HepG2 (cell line): ENCODE measurements at regions not wholly inside any gene's neighbourhood (a gene's known extent, or its start where the extent isn't known, plus 50 kb on each side); places are given as distances from the start of the nearest gene placed in this dataset.

Experiments
- ATAC-seq: fragments of 200-7000 bp; cut with Tn5 transposase; 3 replicates; pipeline ENCODE4 v1.9.1; 2020; ENCODE audit warnings: mild to moderate bottlenecking, moderate library complexity
- BruUV-seq: library from RNA; stranded (reverse); fragments of 400-500 nt; replicated peaks from 2 replicates; lab custom pipeline; 2021; lab: Mats Ljungman, UMichigan
- CTCF ChIA-PET: fragments of 300-600 bp; formaldehyde crosslinking; extraction: SDS; loops from one replicate; lab custom pipeline; 2021; ENCODE audit warnings: low total read pairs, inconsistent platforms, low intra/inter-chr PET ratio; lab: Yijun Ruan, JAX
- POLR2A ChIA-PET: fragments of 350-600 bp; sonication (Branson Sonifier 250); formaldehyde crosslinking; loops from one replicate; lab custom pipeline; 2020; ENCODE audit warnings: antibody characterized with exemption, inconsistent platforms; lab: Yijun Ruan, JAX
- DNase-seq: peaks from one replicate; pipeline ENCODE4 v3.0.0-alpha.2; 2015; ENCODE audit warnings: low spot score
- FAIRE-seq: peaks from 3 replicates; lab custom pipeline; 2011; peaks lifted over from hg19 to GRCh38; lab: Jason Lieb, UNC
- H2AFZ ChIP-seq: one replicate; pipeline ENCODE4 v1.6.1; 2011; ENCODE audit warnings: low read length, inconsistent platforms
- H3K27ac ChIP-seq: fragments of 300-600 bp; 3 replicates; pipeline ENCODE4 v1.8.0; 2011; ENCODE audit warnings: mixed run types, mild to moderate bottlenecking, mixed read lengths, low read length, inconsistent platforms; ENCODE audit not compliant: insufficient read depth; ENCODE audit errors: extremely low read length
- H3K27me3 ChIP-seq, 2 experiments: fragments of 200-600 bp in 1 of 2; 2 replicates in 1 of 2; 3 replicates in 1 of 2; pipeline versions ENCODE4 v1.6.0 to v1.8.0; 2011; ENCODE audit warnings: low read length in 2 of 2, mild to moderate bottlenecking in 2 of 2, moderate library complexity in 2 of 2, inconsistent platforms in 1 of 2; ENCODE audit not compliant: insufficient read depth in 2 of 2, control insufficient read depth in 1 of 2
- H3K36me3 ChIP-seq, 2 experiments: fragments of 200-600 bp in 1 of 2; replicated peaks in 1 of 2; 2 replicates in 1 of 2; 3 replicates in 1 of 2; pipeline versions ENCODE4 v1.5.1 to v1.8.0; 2011; ENCODE audit warnings: low read length in 2 of 2, inconsistent platforms in 1 of 2; ENCODE audit not compliant: insufficient read depth in 2 of 2, control insufficient read depth in 1 of 2
- H3K4me1 ChIP-seq: 2 replicates; pipeline ENCODE4 v1.5.1; 2012; ENCODE audit warnings: low read length, inconsistent platforms; ENCODE audit not compliant: insufficient read depth
- H3K4me2 ChIP-seq: 2 replicates; pipeline ENCODE4 v1.6.0; 2011; ENCODE audit warnings: low read depth, low read length, inconsistent platforms
- H3K4me3 ChIP-seq, 3 experiments: fragments of 200-600 bp in 1 of 3; sonication (generic), shearing (Covaris generic) in 1 of 3; replicated peaks in 1 of 3; 2 replicates each; pipeline ENCODE4 v1.5.1; 2011 to 2016; ENCODE audit warnings: low read length in 3 of 3, inconsistent platforms in 2 of 3, low read depth in 2 of 3, mild to moderate bottlenecking in 2 of 3, control low read depth in 1 of 3, mixed read lengths in 1 of 3; ENCODE audit not compliant: insufficient read depth in 1 of 3
- H3K79me2 ChIP-seq: one replicate; pipeline ENCODE4 v1.6.1; 2011; ENCODE audit warnings: low read length, inconsistent platforms; ENCODE audit not compliant: insufficient read depth
- H3K9ac ChIP-seq: 2 replicates; pipeline ENCODE4 v1.6.0; 2011; ENCODE audit warnings: mild to moderate bottlenecking, low read depth, low read length, inconsistent platforms; ENCODE audit not compliant: insufficient read depth
- H3K9me3 ChIP-seq: 2 replicates; pipeline ENCODE4 v1.5.1; 2012; ENCODE audit warnings: mild to moderate bottlenecking, low read length
- H4K20me1 ChIP-seq: 2 replicates; pipeline ENCODE4 v1.6.0; 2011; ENCODE audit warnings: inconsistent platforms, mild to moderate bottlenecking, low read length, moderate library complexity; ENCODE audit not compliant: insufficient read depth
- ADNP ChIP-seq: sonication (generic); formaldehyde crosslinking; IDR thresholded peaks from 2 replicates; pipeline ENCODE4 v1.4.0; 2020; ENCODE audit warnings: missing genetic modification reagents
- BCL6 ChIP-seq: IDR thresholded peaks from 2 replicates; pipeline ENCODE4 v1.6.1; 2016; ENCODE audit warnings: missing genetic modification reagents, missing compliant biosample characterization
- FOXA3 ChIP-seq: IDR thresholded peaks from 2 replicates; pipeline ENCODE4 v1.6.1; 2016; ENCODE audit warnings: missing genetic modification reagents, missing compliant biosample characterization
- FOXP1 ChIP-seq, 2 experiments: fragments of 450-650 bp in 1 of 2; IDR thresholded peaks; 2 replicates each; pipeline ENCODE4 v1.6.1; 2017 to 2018; ENCODE audit warnings: antibody characterized with exemption in 1 of 2
- HOXA7 ChIP-seq: sonication (generic); formaldehyde crosslinking; IDR thresholded peaks from 2 replicates; pipeline ENCODE4 v1.8.1; 2022; ENCODE audit warnings: mild to moderate bottlenecking, missing genetic modification reagents, moderate library complexity
- MYC ChIP-seq: sonication (generic); formaldehyde crosslinking; IDR thresholded peaks from 2 replicates; pipeline ENCODE4 v1.9.0; 2021; ENCODE audit warnings: missing genetic modification reagents, borderline replicate concordance
- NFRKB ChIP-seq: fragments of 450-650 bp; IDR thresholded peaks from 2 replicates; pipeline ENCODE4 v1.6.1; 2017
- NR2F1 ChIP-seq, 2 experiments: fragments of 450-650 bp in 1 of 2; formaldehyde crosslinking in 1 of 2; IDR thresholded peaks; 2 replicates each; pipeline versions ENCODE4 v1.5.0 to v1.6.1; 2016 to 2020; ENCODE audit warnings: mild to moderate bottlenecking in 1 of 2, missing compliant biosample characterization in 1 of 2, missing genetic modification reagents in 1 of 2, moderate library complexity in 1 of 2
- ONECUT2 ChIP-seq: sonication (generic); formaldehyde crosslinking; IDR thresholded peaks from 2 replicates; pipeline ENCODE4 v1.4.0; 2020; ENCODE audit warnings: missing genetic modification reagents
- SNRNP70 ChIP-seq: fragments of 200-400 bp; formaldehyde crosslinking; IDR thresholded peaks from 2 replicates; pipeline ENCODE4 v1.6.1; 2017; ENCODE audit warnings: mild to moderate bottlenecking, low read depth, low read length, moderate library complexity
- TAF15 ChIP-seq: fragments of 200-400 bp; formaldehyde crosslinking; IDR thresholded peaks from one replicate; pipeline ENCODE4 v1.6.1; 2018; ENCODE audit warnings: mild to moderate bottlenecking, low read depth, low read length; ENCODE audit not compliant: poor library complexity, severe bottlenecking
- TMF1 ChIP-seq: sonication (generic); formaldehyde crosslinking; IDR thresholded peaks from 2 replicates; pipeline ENCODE4 v1.8.1; 2022; ENCODE audit warnings: low read depth, missing genetic modification reagents
- ZBTB20 ChIP-seq: sonication (generic); formaldehyde crosslinking; IDR thresholded peaks from 2 replicates; pipeline ENCODE4 v1.8.1; 2023; ENCODE audit warnings: missing genetic modification reagents, low read depth, mild to moderate bottlenecking, borderline replicate concordance
- ZNF101 ChIP-seq: sonication (generic); formaldehyde crosslinking; IDR thresholded peaks from 2 replicates; pipeline ENCODE4 v1.4.0; 2020; ENCODE audit warnings: mild to moderate bottlenecking, low read depth, missing genetic modification reagents, borderline replicate concordance
- ZNF367 ChIP-seq: sonication (generic); formaldehyde crosslinking; IDR thresholded peaks from 2 replicates; pipeline ENCODE4 v1.4.0; 2020; ENCODE audit warnings: missing genetic modification reagents, borderline replicate concordance
- ZNF570 ChIP-seq: sonication (generic); formaldehyde crosslinking; IDR thresholded peaks from 2 replicates; pipeline ENCODE4 v1.4.0; 2020; ENCODE audit warnings: mild to moderate bottlenecking, missing genetic modification reagents, borderline replicate concordance
- ZNF660 ChIP-seq: sonication (generic); formaldehyde crosslinking; IDR thresholded peaks from 2 replicates; pipeline ENCODE4 v1.5.1; 2020; ENCODE audit warnings: mild to moderate bottlenecking, low read depth, missing genetic modification reagents, borderline replicate concordance
- WGBS: methylation state at CpG from one replicate; pipeline ENCODE4 v1.1.6; 2017; ENCODE audit warnings: low lambda C conversion rate; 5-methylcytosine and 5-hydroxymethylcytosine counted together
- in situ Hi-C: cut with HindIII; loops from 2 replicates; pipeline ENCODE4 v1.10.0; 2017; ENCODE audit warnings: low pct_unique_long_range_greater_than_20kb; ENCODE audit not compliant: extremely low pct_ligation_motif_present
- intact Hi-C: fragments of 100-400 bp; cut with micrococcal nuclease; formaldehyde crosslinking; loops from one replicate; pipeline ENCODE4 v1.10.0; 2022; ENCODE audit not compliant: unreplicated experiment
- TF ChIP-seq, protein P1 (sequence below): IDR thresholded peaks from 2 replicates; pipeline ENCODE4 v1.6.1; 2012; ENCODE audit warnings: low read depth, low read length, improper control_type of control experiment

DNA sequence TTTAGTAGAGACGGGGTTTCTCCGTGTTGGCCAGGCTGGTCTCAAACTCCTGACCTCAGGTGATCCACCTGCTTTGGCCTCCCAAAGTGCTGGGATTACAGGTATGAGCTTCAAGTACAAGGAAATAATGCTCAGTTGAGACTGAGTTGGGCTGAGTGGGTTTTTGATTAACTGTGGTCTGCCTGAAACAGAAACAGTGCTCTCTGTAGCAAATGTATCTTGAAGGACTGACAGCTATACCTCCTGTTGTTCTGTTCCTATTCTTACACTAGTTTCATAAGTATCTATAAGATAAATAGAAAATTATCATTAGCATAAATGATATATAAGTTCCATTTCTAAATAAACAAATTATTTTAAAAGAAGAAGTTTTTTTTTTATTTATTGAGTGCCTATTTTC, 142.8 kb upstream of the PTPRK start:
- ChIA-PET CTCF (no interaction called here), POLR2A (no interaction called here)
- Histone ChIP-seq H3K27ac (no peak overlapping the region), H3K4me3 (no peak overlapping the region), H2AFZ (no peak overlapping the region), H3K4me1 (0 out of 2 replicates have a peak, but pooled peaks cover 6% of the 10 kb centered on the region), H3K4me2 (no peak overlapping the region), H4K20me1 (no peaks in the 10 kb centered on the region), H3K9ac (no peak overlapping the region), H3K79me2 (no peaks in the 10 kb centered on the region), H3K9me3 (no peaks in the 10 kb centered on the region), H3K36me3 (no peaks in the 10 kb centered on the region), H3K27me3 (no peaks in the 10 kb centered on the region)
- FAIRE-seq (no peak), DNase-seq (no peak), ATAC-seq (no peak)
- no peak for TF ChIP-seq TAF15
- TF ChIP-seq ZNF660: no peak
- no peak for TF ChIP-seq NFRKB
- no peak for TF ChIP-seq NR2F1 (CRISPR knock-in tag; IDR thresholded peaks at IDR 0.05)
- TF ChIP-seq ZNF101 (CRISPR knock-in tag): no peak
- no peak for TF ChIP-seq TMF1 (CRISPR knock-in tag)
- TF ChIP-seq HOXA7 (CRISPR knock-in tag): no peak
- BruUV-seq: no TSS peak
- intact Hi-C loops (no loop called here), in situ Hi-C loops (no loop called here)
- 0% methylated on average over 2 of the region's 2 CpGs for WGBS

DNA sequence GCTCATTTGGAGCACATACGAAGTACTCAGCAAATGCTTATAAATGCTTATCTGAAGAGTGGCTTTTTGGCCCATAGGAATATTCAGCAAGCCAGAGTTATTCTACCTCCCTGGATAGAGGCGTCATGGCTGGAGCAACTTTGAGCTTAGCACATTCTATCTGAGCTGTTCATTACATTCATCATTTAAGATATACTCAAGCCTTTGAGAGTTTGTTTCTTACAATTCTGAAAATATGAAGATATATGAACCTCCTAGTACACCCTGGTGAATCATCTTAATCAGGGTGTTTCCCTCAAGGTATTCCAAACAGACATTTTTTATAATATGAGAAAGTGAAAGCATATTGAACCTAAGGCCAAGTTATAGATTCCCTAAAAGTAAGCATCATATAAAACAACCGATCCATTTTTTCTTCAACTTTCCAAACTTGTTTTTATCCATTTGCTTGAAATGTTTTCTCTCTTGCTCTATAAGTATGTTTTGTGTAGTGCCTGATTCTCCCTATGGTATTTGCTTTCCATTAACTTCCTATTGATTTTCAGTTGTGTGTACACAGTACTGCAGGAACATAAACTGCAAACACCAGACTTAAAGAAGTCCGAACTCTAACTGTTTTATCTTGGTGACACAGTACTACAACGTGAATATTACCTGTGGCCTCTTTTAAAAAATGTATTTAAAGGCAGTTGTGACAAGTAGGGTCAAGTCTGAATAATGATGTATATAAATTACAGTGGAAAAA, 139.7 kb upstream of the PTPRK start:
- 23% methylated on average over 5 of the region's 5 CpGs for WGBS
- H3K9me3 ChIP-seq: no peaks in the 10 kb centered on the region
- H3K27me3 ChIP-seq: no peaks in the 10 kb centered on the region
- no peak for FAIRE-seq
- H3K4me1 ChIP-seq: 0 out of 2 replicates have a peak, but pooled peaks cover 6% of the 10 kb centered on the region
- BruUV-seq: no TSS peak
- H3K9ac ChIP-seq: no peak overlapping the region
- DNase-seq: no peak
- no peaks in the 10 kb centered on the region for H3K79me2 ChIP-seq
- intact Hi-C loops (no loop called here), in situ Hi-C loops (no loop called here)
- TF ChIP-seq ZNF570 (no peak), ADNP (CRISPR knock-in tag) (no peak), ZNF367 (CRISPR knock-in tag) (no peak), FOXP1 (IDR thresholded peaks at IDR 0.05) (no peak), FOXP1 (CRISPR knock-in tag; IDR thresholded peaks at IDR 0.05) (peak; percentile 36; the same call in 1 of the 2 replicates), ONECUT2 (CRISPR knock-in tag) (peak; percentile 70), SNRNP70 (no peak), FOXA3 (CRISPR knock-in tag) (0 out of 2 replicates have a peak, but pooled peaks have one; percentile 36), MYC (CRISPR knock-in tag) (no peak), ZBTB20 (CRISPR knock-in tag) (peak; percentile 39; the same call in 1 of the 2 replicates), BCL6 (CRISPR knock-in tag) (peak; percentile 50)
- TF ChIP-seq, protein P1, sequence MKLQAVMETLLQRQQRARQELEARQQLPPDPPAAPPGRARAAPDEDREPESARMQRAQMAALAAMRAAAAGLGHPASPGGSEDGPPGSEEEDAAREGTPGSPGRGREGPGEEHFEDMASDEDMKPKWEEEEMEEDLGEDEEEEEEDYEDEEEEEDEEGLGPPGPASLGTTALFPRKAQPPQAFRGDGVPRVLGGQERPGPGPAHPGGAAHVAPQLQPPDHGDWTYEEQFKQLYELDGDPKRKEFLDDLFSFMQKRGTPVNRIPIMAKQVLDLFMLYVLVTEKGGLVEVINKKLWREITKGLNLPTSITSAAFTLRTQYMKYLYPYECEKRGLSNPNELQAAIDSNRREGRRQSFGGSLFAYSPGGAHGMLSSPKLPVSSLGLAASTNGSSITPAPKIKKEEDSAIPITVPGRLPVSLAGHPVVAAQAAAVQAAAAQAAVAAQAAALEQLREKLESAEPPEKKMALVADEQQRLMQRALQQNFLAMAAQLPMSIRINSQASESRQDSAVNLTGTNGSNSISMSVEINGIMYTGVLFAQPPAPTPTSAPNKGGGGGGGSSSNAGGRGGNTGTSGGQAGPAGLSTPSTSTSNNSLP: peak; percentile 79
- ChIA-PET POLR2A (no interaction called here), CTCF (no interaction called here)
- no peak overlapping the region for H3K27ac ChIP-seq
- H2AFZ ChIP-seq: no peak overlapping the region
- peak; percentile 84 for ATAC-seq
- H3K4me2 ChIP-seq: no peak overlapping the region
- H3K36me3 ChIP-seq: no peaks in the 10 kb centered on the region
- H4K20me1 ChIP-seq: no peaks in the 10 kb centered on the region
- H3K4me3 ChIP-seq: no peak overlapping the region
